NCI-H128 (cell line): ENCODE measurements at regions not wholly inside any gene's neighbourhood (a gene's known extent, or its start where the extent isn't known, plus 50 kb on each side); places are given as distances from the start of the nearest gene placed in this dataset.

ENCODE experiments used
- DNase-seq: peaks from one replicate; lab custom pipeline; 2025; ENCODE audit not compliant: unreplicated experiment; lab: John Stamatoyannopoulos, UW

DNA sequence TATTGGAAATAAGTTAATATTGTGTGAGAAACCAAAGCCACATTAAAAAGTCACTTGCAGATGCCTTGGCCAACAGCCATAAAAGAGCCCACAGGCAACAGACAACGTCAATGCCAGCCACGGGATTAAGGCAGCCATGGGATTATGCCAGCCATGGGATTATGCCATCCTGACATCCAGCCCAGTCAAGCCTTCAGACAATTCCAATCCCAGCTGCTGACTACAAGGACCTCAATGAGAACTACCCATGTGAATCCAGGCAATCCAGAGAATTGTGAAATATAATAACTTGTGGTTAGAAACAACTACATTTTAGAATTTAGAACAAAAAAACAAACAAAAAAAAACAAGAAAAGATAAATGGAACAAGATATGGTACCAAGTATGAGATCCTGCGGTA lies 356.6 kb downstream of the EFNB2 start:
- no peak for DNase-seq

DNA sequence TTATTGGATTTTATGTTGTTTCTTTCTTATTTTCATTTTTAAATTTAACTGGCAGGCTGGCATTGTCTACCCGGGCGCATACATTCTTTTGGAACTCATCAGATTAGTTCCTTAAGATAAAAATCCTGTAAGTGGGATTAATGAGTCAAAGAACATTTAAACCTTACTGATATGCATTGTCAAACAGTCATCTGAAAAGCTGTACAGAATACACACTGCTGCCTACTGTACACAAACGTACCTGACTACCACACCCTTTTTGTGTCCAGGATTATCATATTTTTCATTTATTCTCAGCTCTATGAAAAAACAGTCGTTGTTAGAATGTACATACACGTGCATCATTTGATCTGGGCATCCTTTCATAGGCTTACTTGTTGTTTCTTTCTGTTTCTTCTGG lies 358.3 kb downstream of the EFNB2 start:
- no peak for DNase-seq

DNA sequence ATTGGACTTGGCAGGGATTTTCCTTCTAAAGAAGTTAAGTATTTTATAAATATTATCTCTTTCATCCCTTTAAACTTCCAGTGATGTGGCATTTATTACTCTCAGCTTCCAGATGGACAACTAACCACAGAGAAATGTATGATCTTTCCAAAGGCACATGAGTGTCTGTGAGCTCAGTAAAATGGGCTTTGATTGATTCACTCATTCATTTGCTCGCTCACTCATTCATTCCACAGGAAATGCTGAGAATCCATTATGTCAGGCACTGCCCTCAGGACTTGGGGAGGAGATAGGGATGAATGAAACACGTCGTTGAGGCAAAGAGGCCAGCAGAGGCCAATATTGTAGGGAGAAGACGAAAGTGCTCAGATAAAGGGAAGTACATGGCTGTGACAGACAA lies 359.3 kb downstream of the EFNB2 start:
- no peak for DNase-seq

DNA sequence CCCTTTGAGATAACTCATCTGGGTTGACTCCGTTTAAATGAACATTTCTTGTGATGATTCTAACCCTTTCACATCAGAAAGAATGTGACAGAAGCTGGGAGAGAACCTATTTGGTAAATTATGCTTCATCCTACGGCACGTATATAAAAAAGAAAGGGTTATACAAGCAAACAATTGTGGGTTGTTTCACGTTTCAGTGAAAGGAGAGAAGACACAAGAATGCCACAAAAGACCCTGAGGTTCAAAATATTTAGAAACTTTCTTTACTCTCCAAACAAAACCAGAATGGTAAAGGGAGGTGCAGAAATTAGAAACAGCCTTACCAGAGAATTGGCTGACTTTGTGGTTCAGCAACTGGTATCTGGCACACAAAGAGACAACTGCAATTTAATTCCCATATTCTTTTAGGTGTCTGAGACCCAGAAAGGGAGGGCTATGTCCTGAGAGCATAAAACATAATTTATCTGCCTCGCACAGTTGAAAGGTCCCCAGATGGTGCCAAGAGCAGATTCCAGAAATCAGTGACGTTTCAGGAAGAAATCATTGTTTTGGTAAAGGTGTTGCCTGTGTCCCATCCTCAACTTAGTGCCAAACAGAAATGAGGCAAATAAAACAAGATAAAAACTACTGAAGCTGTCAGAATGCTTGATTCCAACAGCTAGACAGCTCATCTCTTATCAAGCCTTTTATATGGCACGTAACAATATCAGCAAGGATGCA lies 361.4 kb downstream of the EFNB2 start:
- no peak for DNase-seq

DNA sequence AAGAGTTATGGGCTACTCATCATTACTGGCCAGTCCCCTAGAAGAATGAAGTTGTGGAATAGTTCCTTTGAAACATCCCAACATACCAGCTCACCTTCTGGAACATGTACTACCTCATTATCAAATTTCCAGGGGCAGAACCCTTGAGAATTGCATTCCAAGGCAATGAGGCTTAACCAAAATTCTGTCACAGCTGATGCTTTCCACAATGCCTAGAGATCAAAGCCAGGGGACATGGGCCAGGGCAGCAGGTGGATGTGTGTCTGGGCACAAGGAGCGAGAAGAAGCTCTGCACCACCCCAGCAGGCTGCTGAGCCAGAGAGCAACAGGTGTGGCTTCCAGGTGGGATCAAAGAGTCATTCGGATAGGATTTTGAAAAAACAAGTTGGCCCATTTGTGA lies 362.1 kb downstream of the EFNB2 start:
- DNase-seq, result no peak

DNA sequence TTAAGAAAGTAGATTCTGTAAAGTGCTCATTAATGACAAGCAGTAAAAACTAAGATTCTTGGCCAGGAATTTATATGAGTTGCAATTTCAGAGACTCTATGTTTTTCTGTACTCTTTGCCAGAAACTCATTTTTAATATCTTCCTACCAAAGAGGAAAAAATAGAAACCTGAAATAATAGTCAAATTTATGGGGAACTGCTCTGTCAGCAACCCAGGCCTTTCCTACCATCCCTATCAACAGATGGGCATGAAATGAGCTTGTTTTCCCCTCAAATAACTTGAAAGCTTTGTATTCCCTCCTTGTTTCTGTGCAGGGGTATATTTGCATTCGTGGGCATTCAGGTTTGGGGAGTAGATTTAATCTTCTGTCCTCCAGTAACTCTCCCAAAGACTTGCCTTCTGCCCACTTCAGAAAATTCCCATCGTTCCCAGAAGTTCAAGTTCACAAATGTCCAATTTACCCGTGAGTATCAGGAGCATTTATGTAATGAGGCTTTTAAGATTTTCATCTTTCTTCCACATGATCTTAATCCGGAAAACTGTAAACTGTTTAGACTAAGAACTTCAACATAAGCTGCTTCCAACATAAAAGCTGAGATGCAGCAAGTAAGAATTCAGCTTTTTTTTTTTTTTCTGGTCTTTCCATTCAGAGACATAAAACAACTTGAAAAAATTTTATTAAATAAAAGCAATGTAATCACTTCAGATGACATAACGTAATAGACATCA lies 363.1 kb downstream of the EFNB2 start:
- no peak for DNase-seq

DNA sequence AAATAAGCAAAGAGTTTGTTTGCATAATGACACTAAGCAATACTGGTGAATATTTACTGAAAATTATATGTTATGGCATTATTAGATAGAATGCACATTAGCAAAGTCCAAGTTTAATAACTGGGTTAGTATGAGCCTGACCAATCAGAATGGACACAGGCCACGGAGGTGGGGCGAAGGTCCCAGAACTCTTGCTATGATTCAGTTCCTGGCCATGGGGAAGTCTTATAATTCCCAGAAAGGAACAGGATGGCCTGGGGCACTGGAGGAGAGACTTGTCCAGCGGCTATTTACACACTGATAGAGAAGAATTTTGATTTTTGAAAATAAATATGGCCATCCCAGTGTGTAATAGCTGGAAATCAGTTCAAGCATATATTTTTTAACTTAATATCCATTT lies 372.0 kb downstream of the EFNB2 start:
- no peak for DNase-seq

DNA sequence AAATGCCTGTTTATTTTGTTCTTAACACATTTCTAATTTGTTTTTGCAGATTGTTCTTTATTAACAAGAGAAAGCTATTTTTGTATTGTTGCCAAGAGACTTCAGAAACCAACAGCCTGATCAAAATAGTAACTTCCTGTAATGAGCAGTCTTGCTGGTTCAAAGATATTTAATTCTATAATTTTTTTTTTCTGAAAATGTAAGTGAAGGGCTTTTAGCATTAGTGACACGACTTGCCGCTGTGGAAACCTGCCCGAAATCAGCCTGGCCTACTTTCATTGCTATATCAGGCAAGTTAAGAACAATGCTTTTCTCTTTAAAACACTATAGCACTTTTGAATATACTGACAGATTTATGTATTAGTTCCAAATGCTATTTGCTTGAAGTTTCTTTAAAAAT lies 374.3 kb downstream of the EFNB2 start:
- no peak for DNase-seq

DNA sequence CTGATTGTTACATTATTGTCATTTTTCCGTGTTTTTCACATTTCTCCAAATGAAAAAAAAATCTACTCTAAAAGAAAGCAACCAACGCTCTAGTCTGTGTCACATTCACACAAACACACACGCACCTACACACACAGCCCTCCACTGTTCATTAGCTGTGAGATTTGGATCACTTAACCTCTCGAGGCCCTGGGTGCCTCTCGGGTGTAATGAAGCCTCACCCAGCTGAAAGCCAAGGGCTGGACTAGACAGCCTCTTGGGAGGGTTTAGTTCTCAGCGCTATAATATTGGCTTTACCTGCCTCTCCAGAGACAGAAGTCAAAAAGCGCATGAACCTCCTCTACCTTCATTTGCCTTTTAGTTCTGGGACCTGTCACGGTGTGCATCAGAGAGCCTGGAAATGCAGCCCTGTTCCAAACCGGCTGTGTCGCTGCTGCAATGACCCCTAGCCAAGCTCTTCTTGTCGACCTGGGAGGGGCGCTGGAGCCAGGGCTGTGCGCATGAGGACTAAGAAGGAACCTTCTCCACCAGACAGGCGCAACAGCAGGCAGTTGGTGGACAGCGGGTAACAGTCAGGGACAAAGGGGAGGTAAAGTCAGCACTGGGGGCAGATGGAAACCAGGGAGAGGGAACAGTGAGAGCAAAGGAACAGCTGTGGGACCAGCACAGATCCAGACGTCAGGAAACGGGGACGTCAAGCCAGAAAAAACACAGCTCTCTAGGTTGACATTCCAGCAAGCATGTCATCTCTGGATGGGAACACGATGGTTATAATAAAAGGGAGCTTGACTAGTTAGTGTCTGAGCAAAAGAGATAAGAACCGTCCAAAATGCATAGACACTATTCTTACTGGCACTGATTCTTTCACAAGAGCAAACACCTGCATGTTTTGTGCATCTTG lies 375.9 kb downstream of the EFNB2 start:
- DNase-seq, result no peak

DNA sequence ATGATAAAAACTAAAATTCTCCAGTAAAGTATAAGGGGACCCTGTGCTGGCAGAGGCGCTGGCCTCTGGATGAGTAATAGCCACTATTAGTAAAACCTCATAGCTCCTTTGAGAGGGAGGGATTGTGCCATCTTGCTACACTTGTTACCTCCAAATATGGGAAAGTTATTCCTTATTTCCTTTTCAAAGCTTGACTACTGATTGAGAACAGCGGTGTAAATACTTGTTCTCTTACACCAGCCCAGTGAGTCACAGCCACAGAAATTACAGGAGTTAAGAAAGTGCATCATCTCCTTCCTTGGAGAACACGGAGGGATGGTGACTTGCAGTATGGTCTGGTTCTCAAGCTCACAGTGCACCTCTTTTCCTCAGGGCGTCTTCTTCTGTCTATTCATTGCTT lies 379.0 kb downstream of the EFNB2 start:
- no peak for DNase-seq

DNA sequence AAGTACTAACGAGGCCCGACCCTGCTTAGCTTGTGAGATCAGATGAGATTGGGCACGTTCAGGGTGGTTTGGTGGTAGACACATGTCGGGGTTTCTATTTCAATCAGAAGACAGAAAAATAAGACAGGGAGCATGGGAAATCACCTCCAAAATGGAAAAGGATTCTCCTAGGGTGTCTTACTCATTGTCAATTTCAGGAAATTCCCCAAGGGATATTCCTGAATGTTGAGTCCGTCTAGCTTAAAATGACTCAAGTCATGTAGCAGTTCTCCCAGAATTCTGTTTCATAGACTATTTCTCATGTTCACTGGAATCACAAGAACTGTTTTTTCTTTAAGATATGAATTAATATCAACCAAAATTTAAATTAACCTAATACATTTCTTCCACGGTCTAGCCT lies 380.1 kb downstream of the EFNB2 start:
- DNase-seq, result no peak

DNA sequence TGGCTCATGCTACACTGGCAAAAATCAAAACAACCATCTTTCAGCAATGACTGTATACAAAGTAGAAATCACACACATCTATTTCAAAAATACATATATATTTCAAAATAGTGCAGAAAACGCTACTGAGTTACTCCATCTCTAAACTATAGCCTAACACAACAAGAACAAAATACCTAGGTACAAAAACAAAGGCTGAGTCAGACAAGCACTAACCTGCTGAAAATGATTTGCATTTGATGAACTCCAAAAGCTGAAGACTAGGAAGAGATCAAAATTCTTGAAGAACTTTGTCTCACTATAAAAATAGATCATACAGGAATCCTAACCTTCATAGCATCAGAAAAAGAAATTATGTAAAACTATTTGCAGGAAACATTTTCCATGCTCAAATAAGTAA lies 381.6 kb downstream of the EFNB2 start:
- DNase-seq, result no peak

DNA sequence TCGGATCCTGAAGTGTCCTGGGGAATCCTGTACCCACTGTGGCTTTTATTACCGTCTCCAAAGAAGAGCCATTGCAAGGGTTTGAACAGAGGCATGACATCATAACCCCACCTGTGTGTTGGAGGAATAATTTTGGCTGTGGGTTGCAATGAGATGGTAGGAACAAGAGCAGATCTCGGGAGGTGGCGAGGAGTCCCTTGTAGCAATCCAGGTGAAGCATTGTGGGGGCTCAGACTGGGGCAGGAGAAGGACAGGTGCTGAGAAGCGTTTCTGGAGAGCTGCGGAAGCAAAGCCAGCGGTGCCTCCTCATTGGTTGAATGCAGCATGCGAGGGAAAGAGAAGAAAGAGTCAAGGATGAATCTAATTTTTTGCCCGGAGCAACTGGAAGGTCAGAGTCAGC lies 382.4 kb downstream of the EFNB2 start:
- DNase-seq, result no peak

DNA sequence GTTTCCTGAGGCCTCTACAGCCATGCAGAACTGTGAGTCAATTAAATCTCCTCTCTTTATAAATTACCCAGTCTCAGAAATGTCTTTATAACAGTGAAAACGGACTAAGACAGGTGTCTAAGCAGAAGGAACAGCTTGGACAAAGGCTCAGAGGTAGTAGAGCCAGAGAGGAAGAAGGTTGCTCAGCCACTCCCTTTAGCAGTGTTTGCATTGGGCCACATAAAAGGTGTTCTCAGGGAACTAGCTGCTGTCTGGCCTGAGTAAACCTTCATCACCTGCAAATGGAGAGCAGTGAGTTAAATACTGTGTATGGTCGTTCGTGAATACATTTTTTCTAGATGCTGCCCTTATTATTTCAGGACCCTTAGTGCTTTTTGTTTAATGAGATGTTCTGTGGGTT lies 383.4 kb downstream of the EFNB2 start:
- DNase-seq, result no peak

DNA sequence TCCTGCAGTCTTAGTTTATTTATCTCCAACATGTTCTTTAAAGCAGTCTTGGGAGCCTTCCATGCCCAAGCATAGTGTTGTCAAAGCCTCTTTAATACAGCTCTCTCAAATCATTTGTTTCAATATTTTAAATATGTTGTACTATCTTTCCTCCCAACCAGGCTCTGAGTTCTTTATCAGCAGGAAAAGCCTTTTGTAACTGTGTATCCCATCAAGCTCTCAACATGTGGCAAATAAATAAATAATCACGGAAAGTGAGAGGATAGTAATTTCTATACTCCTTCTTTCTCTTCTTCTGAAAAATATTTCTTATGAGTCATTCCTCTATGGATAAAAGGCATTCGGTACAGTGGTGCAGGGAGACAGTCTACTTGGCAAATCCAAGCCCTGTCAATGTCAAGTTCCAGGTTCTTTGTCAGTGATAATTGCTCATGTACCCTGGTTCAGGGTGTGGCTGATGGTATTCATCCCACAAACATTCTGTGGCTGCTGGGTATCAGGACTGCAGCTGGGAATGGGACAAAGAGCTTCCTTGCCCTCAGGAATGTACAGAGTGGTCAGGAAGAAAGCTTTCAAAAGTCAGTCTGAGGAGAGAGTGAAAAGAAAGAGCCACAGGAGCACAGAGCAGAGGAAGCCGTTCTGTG lies 384.3 kb downstream of the EFNB2 start:
- no peak for DNase-seq

DNA sequence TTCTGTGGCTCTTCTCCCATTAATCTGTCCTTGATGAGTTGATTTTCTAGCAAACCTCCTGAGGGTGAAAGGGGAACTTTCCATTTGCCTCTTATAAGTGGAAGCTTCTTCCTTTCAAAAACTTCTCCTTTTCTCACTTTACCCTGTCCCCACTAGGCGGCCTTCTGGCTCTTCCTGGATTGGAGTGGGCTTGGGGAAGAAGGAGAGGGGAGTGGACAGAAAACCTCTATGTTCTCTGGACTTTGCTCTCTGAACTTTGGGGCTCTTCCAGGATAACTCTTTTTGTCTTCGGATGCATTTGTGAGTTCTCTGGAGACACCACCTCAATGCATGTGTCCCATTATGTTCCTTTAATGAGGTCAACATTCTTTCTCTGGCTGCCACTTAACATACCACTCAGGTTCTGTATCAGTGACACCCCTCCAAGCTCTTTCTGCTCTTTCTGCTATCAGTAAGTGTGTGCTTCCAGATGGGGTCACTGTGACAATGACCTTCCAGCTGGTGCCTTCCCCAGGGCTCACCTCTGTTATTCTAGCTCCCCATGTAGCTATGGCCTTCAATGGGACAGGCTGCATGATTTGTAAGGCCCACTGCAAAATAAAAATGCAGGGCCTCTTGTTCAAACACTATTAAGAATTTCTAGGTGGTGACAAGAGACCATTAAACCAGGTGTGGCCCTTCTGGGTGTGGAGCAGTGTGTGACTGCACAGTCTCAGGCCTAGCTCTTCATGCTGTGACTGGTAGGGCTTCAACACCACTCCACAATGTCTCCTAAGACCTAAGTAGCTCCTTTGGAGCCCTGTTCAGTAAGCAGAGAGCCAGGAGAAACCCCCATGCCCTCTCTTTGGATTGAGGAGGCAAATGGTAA lies 389.2 kb downstream of the EFNB2 start:
- no peak for DNase-seq

DNA sequence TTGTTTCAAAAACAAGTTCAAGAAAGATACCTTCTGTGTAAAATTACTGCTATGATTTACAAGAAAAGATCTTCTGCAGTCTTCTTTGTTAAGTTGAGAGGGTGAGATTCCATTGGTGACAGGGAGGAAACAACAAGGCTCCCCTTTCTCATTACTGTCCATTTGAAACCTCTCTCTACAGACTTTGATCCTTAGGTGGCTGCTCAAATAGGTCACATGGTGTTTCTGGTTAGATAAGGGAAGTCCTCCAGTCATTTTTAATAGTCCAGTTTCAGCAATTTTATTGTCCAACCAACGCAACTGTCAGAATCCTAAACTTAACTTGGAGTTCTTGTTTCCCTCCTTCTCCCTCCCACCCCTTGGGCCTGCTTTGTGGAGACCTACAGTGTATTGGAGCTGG lies 390.4 kb downstream of the EFNB2 start:
- no peak for DNase-seq

DNA sequence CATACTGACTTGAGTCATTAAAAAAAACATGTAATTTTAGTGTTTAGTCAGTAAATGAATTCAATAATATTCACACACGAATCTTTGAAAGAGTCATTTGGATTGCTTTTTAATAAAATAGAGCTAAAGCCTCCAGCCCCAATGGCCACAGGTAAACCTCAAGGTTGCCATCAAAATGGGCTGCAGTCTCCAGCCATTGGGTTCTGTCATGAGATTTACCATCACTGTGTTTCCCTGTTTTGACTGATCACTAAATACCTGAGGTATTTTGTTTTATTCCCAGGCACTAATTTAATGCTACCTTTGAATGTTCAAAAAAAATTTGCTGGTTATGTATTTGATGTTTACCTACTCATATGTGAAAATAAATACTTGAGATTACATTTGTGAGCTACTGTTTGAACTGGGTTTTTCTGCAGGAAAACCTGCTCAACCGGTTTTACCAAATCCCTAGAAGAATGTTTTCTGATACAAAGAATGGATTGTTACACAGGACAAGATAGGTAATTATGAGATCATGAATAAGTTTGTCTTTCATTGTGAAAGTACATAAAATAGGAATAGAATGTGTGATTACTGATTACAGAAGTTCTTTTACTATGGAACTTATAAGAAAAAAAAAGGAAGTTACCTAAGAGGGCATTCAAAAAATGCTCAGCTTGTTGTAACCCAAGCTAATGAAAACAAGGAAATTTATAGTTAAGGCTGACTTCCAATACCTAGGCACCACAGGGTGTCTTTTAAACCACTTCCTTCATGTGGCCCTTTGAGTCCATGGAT lies 391.3 kb downstream of the EFNB2 start:
- no peak for DNase-seq

DNA sequence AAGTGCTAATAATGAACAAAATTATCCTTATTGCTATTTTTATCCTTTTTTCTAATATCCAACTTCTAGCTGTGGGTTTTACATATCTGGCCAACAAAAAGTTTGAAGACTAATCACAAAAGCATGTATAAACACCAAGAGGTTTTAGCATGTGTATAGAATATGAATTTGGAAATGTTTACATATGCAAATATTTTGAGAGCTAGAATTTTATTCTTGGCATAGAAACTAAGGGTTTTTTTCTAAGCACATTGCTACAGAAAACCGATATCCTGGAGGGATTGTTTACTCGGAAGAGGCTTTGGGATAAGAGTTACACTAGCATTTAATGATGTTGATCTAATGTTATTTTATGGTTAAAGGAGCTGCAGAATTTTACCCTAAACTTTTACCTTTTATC lies 392.1 kb downstream of the EFNB2 start:
- no peak for DNase-seq

DNA sequence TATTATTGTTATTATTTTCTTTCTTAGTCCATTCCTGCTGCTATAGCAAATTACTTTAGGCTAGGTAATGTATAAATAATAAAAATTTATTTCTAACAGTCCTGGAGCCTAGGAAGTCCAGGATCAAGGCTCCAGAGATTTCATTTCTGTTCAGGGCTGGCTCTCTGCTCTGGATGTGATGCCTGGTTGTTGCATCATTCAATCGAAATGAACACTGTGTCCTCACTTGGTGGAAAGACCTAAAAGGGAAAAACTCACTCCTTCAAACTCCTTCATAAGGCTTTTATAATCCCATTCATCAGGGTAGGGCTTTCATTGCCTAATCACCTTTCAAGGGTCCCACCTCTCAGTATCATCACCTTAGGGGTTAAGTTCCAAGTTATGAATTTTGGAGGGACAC lies 395.0 kb downstream of the EFNB2 start:
- no peak for DNase-seq
